CD8-positive, alpha-beta memory T cell (primary cell): ENCODE measurements at regions not wholly inside any gene's neighbourhood (a gene's known extent, or its start where the extent isn't known, plus 50 kb on each side); places are given as distances from the start of the nearest gene placed in this dataset.
A peak's percentile ranks its signal among the peaks of the same experiment; 100 is the strongest.

Source experiments
- CTCF ChIA-PET: fragments of 350-600 bp; sonication (Branson Sonifier 250); formaldehyde crosslinking; loops from one replicate; lab custom pipeline; 2021; ENCODE audit warnings: antibody characterized with exemption; lab: Charles Lee
- POLR2A ChIA-PET: fragments of 350-600 bp; sonication (Branson Sonifier 250); formaldehyde crosslinking; loops from one replicate; lab custom pipeline; 2021; ENCODE audit warnings: antibody characterized with exemption; lab: Charles Lee
- DNase-seq, 5 donors: peaks; one replicate each; pipeline versions ENCODE4 v3.0.0 to v3.0.0-alpha.2; 2020 to 2022; ENCODE audit warnings: mixed read lengths in 1 of 5
- H3K27ac ChIP-seq: one replicate; pipeline ENCODE4 v1.7.0; 2013; ENCODE audit warnings: low read depth, mild to moderate bottlenecking, low read length, moderate library complexity
- H3K27me3 ChIP-seq: 2 replicates; pipeline ENCODE4 v1.7.0; 2013; ENCODE audit warnings: low read length, mild to moderate bottlenecking; ENCODE audit not compliant: insufficient read depth, poor library complexity, severe bottlenecking
- H3K36me3 ChIP-seq: 2 replicates; pipeline ENCODE4 v1.7.0; 2013; ENCODE audit warnings: mild to moderate bottlenecking, low read length, moderate library complexity; ENCODE audit not compliant: insufficient read depth
- H3K4me1 ChIP-seq: 2 replicates; pipeline ENCODE4 v1.7.0; 2013; ENCODE audit warnings: mild to moderate bottlenecking, low read length, moderate library complexity; ENCODE audit not compliant: insufficient read depth
- H3K4me3 ChIP-seq: 2 replicates; pipeline ENCODE4 v1.7.0; 2013; ENCODE audit warnings: mild to moderate bottlenecking, low read length
- H3K9me3 ChIP-seq: 2 replicates; pipeline ENCODE4 v1.7.0; 2013; ENCODE audit warnings: mild to moderate bottlenecking, low read length
- H3K27ac Mint-ChIP-seq, 8 donors: one replicate each; pipeline ENCODE4 v1.8.0; 2020 to 2021; ENCODE audit warnings: mixed read lengths in 8 of 8, mild to moderate bottlenecking in 6 of 8, inconsistent platforms in 3 of 8, moderate library complexity in 3 of 8
- H3K27me3 Mint-ChIP-seq, 2 donors: one replicate each; pipeline ENCODE4 v1.8.0; 2020 to 2021; ENCODE audit warnings: mixed read lengths in 2 of 2, mild to moderate bottlenecking in 1 of 2, moderate library complexity in 1 of 2
- H3K36me3 Mint-ChIP-seq, 3 donors: one replicate each; pipeline ENCODE4 v1.8.0; 2020 to 2021; ENCODE audit warnings: mixed read lengths in 3 of 3, inconsistent platforms in 1 of 3, mild to moderate bottlenecking in 1 of 3
- H3K4me1 Mint-ChIP-seq, 3 donors: one replicate each; pipeline ENCODE4 v1.8.0; 2020 to 2021; ENCODE audit warnings: mixed read lengths in 3 of 3, inconsistent platforms in 1 of 3, mild to moderate bottlenecking in 1 of 3
- H3K4me3 Mint-ChIP-seq, 7 donors: one replicate each; pipeline ENCODE4 v1.8.0; 2020 to 2021; ENCODE audit warnings: mixed read lengths in 7 of 7, mild to moderate bottlenecking in 6 of 7, moderate library complexity in 4 of 7, inconsistent platforms in 2 of 7
- H3K9me3 Mint-ChIP-seq, 5 donors: one replicate each; pipeline ENCODE4 v1.8.0; 2020 to 2022; ENCODE audit warnings: mixed read lengths in 5 of 5, mild to moderate bottlenecking in 3 of 5, moderate library complexity in 2 of 5, inconsistent platforms in 1 of 5

DNA sequence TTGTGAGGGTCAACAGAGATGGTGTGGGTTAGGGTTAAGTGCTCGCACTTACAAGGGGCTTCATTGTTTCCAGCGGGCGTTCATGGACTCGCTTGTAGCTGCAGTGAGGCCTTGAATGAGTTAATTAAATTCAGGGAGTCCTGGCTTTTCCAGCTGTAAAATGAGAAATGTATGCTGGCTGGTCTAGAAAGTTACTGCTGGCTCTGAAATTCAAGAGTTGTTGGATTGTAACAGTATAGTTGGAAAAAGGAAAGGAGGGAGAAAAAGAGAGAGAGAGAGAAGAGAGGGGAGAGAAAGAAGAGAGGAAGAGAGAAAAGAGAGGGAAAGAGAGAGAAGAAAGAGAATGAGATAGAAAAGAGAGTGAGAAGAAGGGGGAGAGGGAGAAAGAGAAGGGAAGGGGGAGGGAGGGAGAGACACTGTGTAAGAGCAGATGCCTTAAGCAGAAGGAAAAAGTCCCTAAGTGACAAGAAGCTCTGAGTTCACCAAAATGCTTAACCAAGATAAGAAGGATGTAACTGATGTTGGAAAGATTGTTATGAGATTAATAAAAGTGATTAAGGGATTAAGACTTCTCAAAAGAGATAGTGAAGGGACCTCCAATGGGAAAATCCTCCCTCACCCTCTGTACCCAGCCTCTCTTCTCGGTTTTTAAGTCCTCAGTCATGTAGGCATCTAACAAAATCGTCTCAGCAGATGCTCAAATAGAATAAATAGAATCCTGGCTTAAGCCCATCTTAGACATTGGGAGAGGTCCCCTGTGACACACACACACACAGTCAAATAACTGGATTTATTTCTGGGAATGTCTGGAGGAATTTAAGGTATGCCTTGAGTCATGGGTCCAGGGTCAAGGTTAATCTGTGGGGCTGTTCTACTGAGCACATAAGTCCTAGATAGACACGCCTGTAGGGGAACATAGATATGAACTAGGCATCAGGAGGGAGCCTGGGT lies 477.9 kb downstream of the MIAT start:
- H3K36me3 ChIP-seq, result no peaks in the 10 kb centered on the region
- Mint-ChIP-seq H3K27me3 (peaks cover 7 to 20% of the 10 kb centered on the region in 2 donors), H3K4me3 (no peak overlapping the region), H3K27ac (no peak overlapping the region), H3K36me3 (no peaks in the 10 kb centered on the region), H3K4me1 (no peaks in the 10 kb centered on the region), H3K9me3 (peaks cover 0 to 2% (median 0%) of the 10 kb centered on the region in 5 donors)
- no peaks in the 10 kb centered on the region for H3K9me3 ChIP-seq
- DNase-seq, result no peak
- H3K27ac ChIP-seq, result no peak overlapping the region
- H3K4me1 ChIP-seq, result no peaks in the 10 kb centered on the region
- H3K4me3 ChIP-seq, result no peak overlapping the region
- ChIA-PET POLR2A (no interaction called here), CTCF (no interaction called here)
- H3K27me3 ChIP-seq, result no peaks in the 10 kb centered on the region

GRCh38 chr22:27136596-27136995 lies 479.2 kb downstream of the MIAT start:
- POLR2A ChIA-PET, result no interaction called here
- H3K27ac ChIP-seq, result no peak overlapping the region
- H3K27me3 ChIP-seq, result no peaks in the 10 kb centered on the region
- H3K27ac Mint-ChIP-seq, result no peak overlapping the region
- peaks cover 7 to 10% of the 10 kb centered on the region in 2 donors for H3K27me3 Mint-ChIP-seq
- CTCF ChIA-PET, result no interaction called here
- H3K36me3 Mint-ChIP-seq, result no peaks in the 10 kb centered on the region
- H3K4me3 Mint-ChIP-seq, result no peak overlapping the region
- no peaks in the 10 kb centered on the region for H3K4me1 Mint-ChIP-seq
- no peaks in the 10 kb centered on the region for H3K36me3 ChIP-seq
- H3K9me3 ChIP-seq, result no peaks in the 10 kb centered on the region
- no peaks in the 10 kb centered on the region for H3K4me1 ChIP-seq
- H3K9me3 Mint-ChIP-seq, result no peaks in the 10 kb centered on the region
- DNase-seq, result no peak
- H3K4me3 ChIP-seq, result no peak overlapping the region

DNA sequence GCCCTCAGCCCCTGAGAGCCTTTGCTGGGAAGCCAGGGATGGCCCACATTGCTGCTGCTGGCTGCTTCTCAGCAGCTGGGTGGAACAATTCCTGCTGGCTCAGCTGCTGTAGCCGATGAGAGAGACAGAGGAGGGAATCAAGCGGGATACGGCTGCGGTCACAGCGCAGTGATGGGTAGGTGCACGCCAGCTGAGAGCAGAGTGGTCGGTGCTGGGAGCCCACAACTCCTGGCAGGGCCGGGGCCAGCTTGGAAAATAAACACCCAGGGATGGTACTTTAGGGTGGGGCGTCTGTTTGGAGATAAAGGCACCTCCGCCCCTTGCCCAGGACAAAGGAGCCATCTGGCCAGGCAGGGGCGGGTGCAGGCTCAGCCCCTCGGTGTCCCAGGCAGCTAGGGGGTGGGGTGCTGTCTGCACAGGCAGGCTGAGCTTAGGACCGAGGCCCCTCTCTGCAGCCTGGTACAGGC lies 480.5 kb downstream of the MIAT start:
- Histone ChIP-seq H3K4me3 (no peak overlapping the region), H3K9me3 (no peaks in the 10 kb centered on the region), H3K27ac (no peak overlapping the region), H3K27me3 (no peaks in the 10 kb centered on the region), H3K4me1 (no peaks in the 10 kb centered on the region), H3K36me3 (no peaks in the 10 kb centered on the region)
- no peaks in the 10 kb centered on the region for H3K36me3 Mint-ChIP-seq
- H3K27ac Mint-ChIP-seq, result no peak overlapping the region
- no peak overlapping the region for H3K4me3 Mint-ChIP-seq
- H3K9me3 Mint-ChIP-seq, result no peaks in the 10 kb centered on the region
- ChIA-PET CTCF (no interaction called here), POLR2A (no interaction called here)
- H3K4me1 Mint-ChIP-seq, result no peaks in the 10 kb centered on the region
- DNase-seq, result no peak
- peaks cover 2 to 7% of the 10 kb centered on the region in 2 donors for H3K27me3 Mint-ChIP-seq

- H3K4me1 Mint-ChIP-seq, result no peaks in the 10 kb centered on the region
- H3K4me1 ChIP-seq, result no peaks in the 10 kb centered on the region
- no peaks in the 10 kb centered on the region for H3K27me3 ChIP-seq
- no peaks in the 10 kb centered on the region for H3K36me3 ChIP-seq
- no peak for DNase-seq
- CTCF ChIA-PET, result no interaction called here
- no peaks in the 10 kb centered on the region for H3K9me3 ChIP-seq
- H3K27me3 Mint-ChIP-seq, result peaks cover 5 to 8% of the 10 kb centered on the region in 2 donors
- H3K4me3 ChIP-seq, result no peak overlapping the region
- no peak overlapping the region for H3K27ac ChIP-seq
- no peak overlapping the region for H3K27ac Mint-ChIP-seq
- no peaks in the 10 kb centered on the region for H3K36me3 Mint-ChIP-seq
- H3K4me3 Mint-ChIP-seq, result no peak overlapping the region
- no peaks in the 10 kb centered on the region for H3K9me3 Mint-ChIP-seq
- POLR2A ChIA-PET, result no interaction called here
Observed at GRCh38 chr22:27138471-27138870, 481.1 kb downstream of the MIAT start.

GRCh38 chr22:27139935-27140511 lies 482.6 kb downstream of the MIAT start:
- Histone ChIP-seq H3K27ac (no peak overlapping the region), H3K27me3 (no peaks in the 10 kb centered on the region), H3K4me1 (no peaks in the 10 kb centered on the region), H3K36me3 (no peaks in the 10 kb centered on the region), H3K9me3 (no peaks in the 10 kb centered on the region), H3K4me3 (no peak overlapping the region)
- H3K27me3 Mint-ChIP-seq, result peaks cover 5 to 6% of the 10 kb centered on the region in 2 donors
- ChIA-PET CTCF (no interaction called here), POLR2A (no interaction called here)
- no peaks in the 10 kb centered on the region for H3K36me3 Mint-ChIP-seq
- H3K9me3 Mint-ChIP-seq, result no peaks in the 10 kb centered on the region
- no peak overlapping the region for H3K4me3 Mint-ChIP-seq
- DNase-seq, result no peak
- H3K4me1 Mint-ChIP-seq, result no peaks in the 10 kb centered on the region
- H3K27ac Mint-ChIP-seq, result no peak overlapping the region

DNA sequence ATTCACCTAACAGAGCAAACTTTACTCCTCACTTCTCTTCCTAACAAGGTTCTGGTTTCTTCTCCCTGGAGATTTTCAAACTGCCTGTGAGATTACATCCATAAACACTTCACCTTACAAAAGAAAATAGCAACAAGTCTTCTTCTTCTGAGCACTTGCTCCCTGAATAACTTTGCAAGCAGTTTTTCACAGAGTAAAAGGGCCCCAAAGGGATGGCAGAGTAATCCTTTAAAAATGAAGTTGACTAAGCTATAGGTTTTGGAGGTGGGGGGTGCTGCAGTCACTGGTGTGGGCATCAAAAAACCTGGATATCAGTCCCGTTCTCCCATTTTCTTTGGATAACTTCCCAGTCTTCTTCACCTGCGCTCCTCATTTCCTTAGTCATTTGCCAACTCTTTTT lies 484.9 kb downstream of the MIAT start:
- Mint-ChIP-seq H3K36me3 (no peaks in the 10 kb centered on the region), H3K4me3 (no peak overlapping the region), H3K27me3 (peaks cover 8% of the 10 kb centered on the region in 2 donors), H3K4me1 (no peaks in the 10 kb centered on the region), H3K9me3 (no peaks in the 10 kb centered on the region), H3K27ac (no peak overlapping the region)
- POLR2A ChIA-PET, result no interaction called here
- no peaks in the 10 kb centered on the region for H3K27me3 ChIP-seq
- H3K9me3 ChIP-seq, result no peaks in the 10 kb centered on the region
- H3K27ac ChIP-seq, result no peak overlapping the region
- no peak for DNase-seq
- no peak overlapping the region for H3K4me3 ChIP-seq
- no peaks in the 10 kb centered on the region for H3K36me3 ChIP-seq
- CTCF ChIA-PET, result no interaction called here
- H3K4me1 ChIP-seq, result no peaks in the 10 kb centered on the region

GRCh38 chr22:27144321-27144720 lies 486.9 kb downstream of the MIAT start:
- Histone ChIP-seq H3K4me1 (no peaks in the 10 kb centered on the region), H3K9me3 (no peaks in the 10 kb centered on the region), H3K27me3 (no peaks in the 10 kb centered on the region), H3K4me3 (no peak overlapping the region), H3K36me3 (no peaks in the 10 kb centered on the region), H3K27ac (no peak overlapping the region)
- H3K4me3 Mint-ChIP-seq, result no peak overlapping the region
- H3K36me3 Mint-ChIP-seq, result no peaks in the 10 kb centered on the region
- H3K9me3 Mint-ChIP-seq, result peaks cover 0 to 1% (median 0%) of the 10 kb centered on the region in 5 donors
- POLR2A ChIA-PET, result no interaction called here
- H3K27me3 Mint-ChIP-seq, result peaks cover 10 to 18% of the 10 kb centered on the region in 2 donors
- no peaks in the 10 kb centered on the region for H3K4me1 Mint-ChIP-seq
- DNase-seq, result no peak
- no peak overlapping the region for H3K27ac Mint-ChIP-seq
- CTCF ChIA-PET, result no interaction called here

DNA sequence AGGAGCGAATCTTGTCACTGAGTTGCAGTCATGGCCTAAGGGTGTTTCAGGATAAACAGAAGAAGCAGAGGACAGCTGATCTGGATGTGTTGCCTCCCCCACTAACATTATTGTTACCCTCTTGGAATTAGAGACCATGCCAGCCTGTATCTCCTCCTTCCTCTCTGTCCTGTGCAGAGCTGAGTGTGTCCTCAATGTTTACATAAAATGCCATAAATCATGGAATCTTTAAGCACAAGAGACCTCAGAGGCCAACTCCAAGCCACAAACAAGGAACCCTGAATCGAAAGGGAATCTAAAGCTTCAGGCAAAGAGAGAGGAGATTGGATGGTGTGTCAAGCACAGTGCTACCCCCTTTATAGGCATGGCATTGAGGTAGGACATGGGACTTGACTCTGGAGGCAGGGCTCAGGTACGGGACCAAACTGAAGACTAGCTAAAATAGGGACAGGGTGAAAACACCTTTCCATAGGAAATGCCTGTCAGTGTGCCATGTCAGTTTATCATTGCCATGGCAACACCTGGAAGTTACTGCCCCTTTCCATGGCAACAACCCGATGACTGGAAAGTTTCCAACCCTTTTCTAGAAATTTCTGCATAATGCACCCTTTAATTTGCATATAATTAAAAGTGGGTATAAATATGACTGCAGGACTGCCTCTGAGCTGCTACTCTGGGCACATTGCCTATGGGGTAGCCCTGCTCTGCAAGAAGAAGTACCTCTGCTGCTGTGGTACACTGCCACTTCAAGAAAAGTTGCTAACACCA lies 489.7 kb downstream of the MIAT start:
- Mint-ChIP-seq H3K36me3 (no peaks in the 10 kb centered on the region), H3K9me3 (peaks cover 0 to 3% (median 2%) of the 10 kb centered on the region in 5 donors), H3K4me3 (no peak overlapping the region), H3K4me1 (peaks cover 0 to 6% (median 2%) of the 10 kb centered on the region in 3 donors), H3K27ac (peak overlapping the region in 1 of 8 donors; percentile 61), H3K27me3 (peaks cover 15 to 32% of the 10 kb centered on the region in 2 donors)
- DNase-seq, result no peak
- H3K27me3 ChIP-seq, result no peaks in the 10 kb centered on the region
- no peaks in the 10 kb centered on the region for H3K9me3 ChIP-seq
- ChIA-PET CTCF (no interaction called here), POLR2A (no interaction called here)
- H3K4me1 ChIP-seq, result no peaks in the 10 kb centered on the region
- no peaks in the 10 kb centered on the region for H3K36me3 ChIP-seq
- H3K4me3 ChIP-seq, result no peak overlapping the region
- H3K27ac ChIP-seq, result no peak overlapping the region
